ENCODE measurements at regions not wholly inside any gene's neighbourhood (a gene's known extent, or its start where the extent isn't known, plus 50 kb on each side); places are given as distances from the start of the nearest gene placed in this dataset.

DNA sequence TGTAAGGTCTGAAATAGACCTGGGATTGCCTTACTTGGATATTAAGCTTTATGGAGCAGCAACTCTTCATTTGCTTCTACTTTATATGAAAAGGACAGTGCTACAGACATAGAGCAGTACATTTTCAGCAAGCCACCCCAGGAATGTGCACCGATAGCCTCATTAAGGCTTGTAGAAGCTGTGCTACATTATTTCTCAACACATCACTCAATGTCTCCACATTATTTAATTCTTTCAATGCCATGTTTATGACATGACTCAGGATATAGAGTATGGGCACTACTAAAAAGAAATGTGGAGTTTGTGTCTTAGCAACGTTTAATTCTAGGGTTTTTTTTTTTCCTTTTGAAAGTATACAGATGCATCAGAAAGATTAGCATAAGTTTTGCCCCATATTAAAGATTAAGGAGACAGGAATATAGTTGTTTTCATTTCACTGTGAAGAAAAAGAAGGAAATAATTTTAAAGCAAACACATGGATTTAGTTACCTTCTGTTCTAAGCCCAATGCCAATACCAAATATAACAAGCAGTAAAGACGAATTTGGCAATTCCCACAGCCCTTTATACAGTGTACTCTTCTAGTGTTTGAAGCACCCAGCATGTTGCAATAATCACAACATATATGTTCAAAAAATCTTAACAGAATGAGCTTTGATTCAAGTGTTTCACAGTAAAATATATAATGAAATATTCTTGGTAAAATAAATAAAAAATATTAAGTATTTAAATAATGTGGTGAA lies 2140.1 kb upstream of the AGA start:
- intact Hi-C loops (cut with micrococcal nuclease; ENCODE audit: unreplicated experiment) = no loop called here
- Histone ChIP-seq H3K4me1 (ENCODE audit: insufficient read depth, low read length) (no peaks in the 10 kb centered on the region), H3K4me2 (ENCODE audit: low read depth, low read length) (no peak overlapping the region), H3K9me3 (ENCODE audit: low read length) (peaks cover 34% of the 10 kb centered on the region), H4K20me1 (ENCODE audit: insufficient read depth, low read length) (no peaks in the 10 kb centered on the region), H3K4me3 (replicated peaks in 1 of 3; ENCODE audit: insufficient read depth in 1 of 3, low read depth in 2 of 3, low read length in 3 of 3) (no peak overlapping the region), H3K9ac (ENCODE audit: insufficient read depth, low read depth, low read length) (no peak overlapping the region), H3K36me3 (replicated peaks in 1 of 2; ENCODE audit: control insufficient read depth in 1 of 2, insufficient read depth in 2 of 2, low read length in 2 of 2) (no peaks in the 10 kb centered on the region), H3K79me2 (ENCODE audit: insufficient read depth, low read length) (no peaks in the 10 kb centered on the region), H3K27ac (ENCODE audit: extremely low read length, insufficient read depth, low read length) (no peak overlapping the region), H3K27me3 (ENCODE audit: control insufficient read depth in 1 of 2, insufficient read depth in 2 of 2, low read length in 2 of 2) (no peaks in the 10 kb centered on the region), H2AFZ (ENCODE audit: low read length) (no peak overlapping the region)
- 30% methylated on average over 3 of the region's 3 CpGs for WGBS (ENCODE audit: low lambda C conversion rate)
- FAIRE-seq (no peak), DNase-seq (ENCODE audit: low spot score) (no peak), ATAC-seq (no peak)
- BruUV-seq (replicated peaks) = no TSS peak
- TF ChIP-seq ETV5 (CRISPR knock-in tag; IDR thresholded peaks at IDR 0.05; ENCODE audit: borderline replicate concordance) (no peak), ZNF614 (CRISPR knock-in tag; IDR thresholded peaks at IDR 0.05; ENCODE audit: borderline replicate concordance) (no peak), ZMYM4 (CRISPR knock-in tag; IDR thresholded peaks at IDR 0.05) (no peak), TCF7 (IDR thresholded peaks at IDR 0.05; ENCODE audit: low read depth) (no peak), ZNF33A (CRISPR knock-in tag; IDR thresholded peaks at IDR 0.05; ENCODE audit: borderline replicate concordance) (no peak), RAD51 (IDR thresholded peaks at IDR 0.05; ENCODE audit: borderline replicate concordance) (no peak), ZNF703 (CRISPR knock-in tag; IDR thresholded peaks at IDR 0.05; ENCODE audit: borderline replicate concordance) (no peak), ZFYVE20 (CRISPR knock-in tag; IDR thresholded peaks at IDR 0.05; ENCODE audit: borderline replicate concordance, low read depth) (no peak)
- TF ChIP-seq, protein P1, sequence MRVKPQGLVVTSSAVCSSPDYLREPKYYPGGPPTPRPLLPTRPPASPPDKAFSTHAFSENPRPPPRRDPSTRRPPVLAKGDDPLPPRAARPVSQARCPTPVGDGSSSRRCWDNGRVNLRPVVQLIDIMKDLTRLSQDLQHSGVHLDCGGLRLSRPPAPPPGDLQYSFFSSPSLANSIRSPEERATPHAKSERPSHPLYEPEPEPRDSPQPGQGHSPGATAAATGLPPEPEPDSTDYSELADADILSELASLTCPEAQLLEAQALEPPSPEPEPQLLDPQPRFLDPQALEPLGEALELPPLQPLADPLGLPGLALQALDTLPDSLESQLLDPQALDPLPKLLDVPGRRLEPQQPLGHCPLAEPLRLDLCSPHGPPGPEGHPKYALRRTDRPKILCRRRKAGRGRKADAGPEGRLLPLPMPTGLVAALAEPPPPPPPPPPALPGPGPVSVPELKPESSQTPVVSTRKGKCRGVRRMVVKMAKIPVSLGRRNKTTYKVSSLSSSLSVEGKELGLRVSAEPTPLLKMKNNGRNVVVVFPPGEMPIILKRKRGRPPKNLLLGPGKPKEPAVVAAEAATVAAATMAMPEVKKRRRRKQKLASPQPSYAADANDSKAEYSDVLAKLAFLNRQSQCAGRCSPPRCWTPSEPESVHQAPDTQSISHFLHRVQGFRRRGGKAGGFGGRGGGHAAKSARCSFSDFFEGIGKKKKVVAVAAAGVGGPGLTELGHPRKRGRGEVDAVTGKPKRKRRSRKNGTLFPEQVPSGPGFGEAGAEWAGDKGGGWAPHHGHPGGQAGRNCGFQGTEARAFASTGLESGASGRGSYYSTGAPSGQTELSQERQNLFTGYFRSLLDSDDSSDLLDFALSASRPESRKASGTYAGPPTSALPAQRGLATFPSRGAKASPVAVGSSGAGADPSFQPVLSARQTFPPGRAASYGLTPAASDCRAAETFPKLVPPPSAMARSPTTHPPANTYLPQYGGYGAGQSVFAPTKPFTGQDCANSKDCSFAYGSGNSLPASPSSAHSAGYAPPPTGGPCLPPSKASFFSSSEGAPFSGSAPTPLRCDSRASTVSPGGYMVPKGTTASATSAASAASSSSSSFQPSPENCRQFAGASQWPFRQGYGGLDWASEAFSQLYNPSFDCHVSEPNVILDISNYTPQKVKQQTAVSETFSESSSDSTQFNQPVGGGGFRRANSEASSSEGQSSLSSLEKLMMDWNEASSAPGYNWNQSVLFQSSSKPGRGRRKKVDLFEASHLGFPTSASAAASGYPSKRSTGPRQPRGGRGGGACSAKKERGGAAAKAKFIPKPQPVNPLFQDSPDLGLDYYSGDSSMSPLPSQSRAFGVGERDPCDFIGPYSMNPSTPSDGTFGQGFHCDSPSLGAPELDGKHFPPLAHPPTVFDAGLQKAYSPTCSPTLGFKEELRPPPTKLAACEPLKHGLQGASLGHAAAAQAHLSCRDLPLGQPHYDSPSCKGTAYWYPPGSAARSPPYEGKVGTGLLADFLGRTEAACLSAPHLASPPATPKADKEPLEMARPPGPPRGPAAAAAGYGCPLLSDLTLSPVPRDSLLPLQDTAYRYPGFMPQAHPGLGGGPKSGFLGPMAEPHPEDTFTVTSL (CRISPR knock-in tag; IDR thresholded peaks at IDR 0.05; ENCODE audit: borderline replicate concordance) = no peak
- TF ChIP-seq, protein P2, sequence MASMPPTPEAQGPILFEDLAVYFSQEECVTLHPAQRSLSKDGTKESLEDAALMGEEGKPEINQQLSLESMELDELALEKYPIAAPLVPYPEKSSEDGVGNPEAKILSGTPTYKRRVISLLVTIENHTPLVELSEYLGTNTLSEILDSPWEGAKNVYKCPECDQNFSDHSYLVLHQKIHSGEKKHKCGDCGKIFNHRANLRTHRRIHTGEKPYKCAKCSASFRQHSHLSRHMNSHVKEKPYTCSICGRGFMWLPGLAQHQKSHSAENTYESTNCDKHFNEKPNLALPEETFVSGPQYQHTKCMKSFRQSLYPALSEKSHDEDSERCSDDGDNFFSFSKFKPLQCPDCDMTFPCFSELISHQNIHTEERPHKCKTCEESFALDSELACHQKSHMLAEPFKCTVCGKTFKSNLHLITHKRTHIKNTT (CRISPR knock-in tag; IDR thresholded peaks at IDR 0.05) = no peak
- TF ChIP-seq, protein P3, sequence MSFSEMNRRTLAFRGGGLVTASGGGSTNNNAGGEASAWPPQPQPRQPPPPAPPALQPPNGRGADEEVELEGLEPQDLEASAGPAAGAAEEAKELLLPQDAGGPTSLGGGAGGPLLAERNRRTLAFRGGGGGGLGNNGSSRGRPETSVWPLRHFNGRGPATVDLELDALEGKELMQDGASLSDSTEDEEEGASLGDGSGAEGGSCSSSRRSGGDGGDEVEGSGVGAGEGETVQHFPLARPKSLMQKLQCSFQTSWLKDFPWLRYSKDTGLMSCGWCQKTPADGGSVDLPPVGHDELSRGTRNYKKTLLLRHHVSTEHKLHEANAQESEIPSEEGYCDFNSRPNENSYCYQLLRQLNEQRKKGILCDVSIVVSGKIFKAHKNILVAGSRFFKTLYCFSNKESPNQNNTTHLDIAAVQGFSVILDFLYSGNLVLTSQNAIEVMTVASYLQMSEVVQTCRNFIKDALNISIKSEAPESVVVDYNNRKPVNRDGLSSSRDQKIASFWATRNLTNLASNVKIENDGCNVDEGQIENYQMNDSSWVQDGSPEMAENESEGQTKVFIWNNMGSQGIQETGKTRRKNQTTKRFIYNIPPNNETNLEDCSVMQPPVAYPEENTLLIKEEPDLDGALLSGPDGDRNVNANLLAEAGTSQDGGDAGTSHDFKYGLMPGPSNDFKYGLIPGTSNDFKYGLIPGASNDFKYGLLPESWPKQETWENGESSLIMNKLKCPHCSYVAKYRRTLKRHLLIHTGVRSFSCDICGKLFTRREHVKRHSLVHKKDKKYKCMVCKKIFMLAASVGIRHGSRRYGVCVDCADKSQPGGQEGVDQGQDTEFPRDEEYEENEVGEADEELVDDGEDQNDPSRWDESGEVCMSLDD (CRISPR knock-in tag; IDR thresholded peaks at IDR 0.05; ENCODE audit: borderline replicate concordance) = no peak
- in situ Hi-C loops (cut with HindIII; ENCODE audit: extremely low pct_ligation_motif_present, low pct_unique_long_range_greater_than_20kb) = no loop called here
- POLR2A ChIA-PET = no interaction called here
- CTCF ChIA-PET (ENCODE audit: low intra/inter-chr PET ratio, low total read pairs) = no interaction called here

All from HepG2 (cell line).